Smooth muscle cell (in vitro differentiated cells): ENCODE measurements at regions not wholly inside any gene's neighbourhood (a gene's known extent, or its start where the extent isn't known, plus 50 kb on each side); places are given as distances from the start of the nearest gene placed in this dataset.
"Not testable (repeated sequence)": the region's sequence is repeated elsewhere in the genome, so short reads cannot be mapped to it uniquely, and the experiment has no call there.

ENCODE experiments used
- DNase-seq: peaks from one replicate; lab custom pipeline; 2025; ENCODE audit not compliant: unreplicated experiment; lab: John Stamatoyannopoulos, UW
- H2AFZ ChIP-seq: fragments of 200-600 bp; sonication (generic); 2 replicates; pipeline ENCODE4 v1.6.0; 2016; ENCODE audit warnings: antibody characterized with exemption, low read depth, mild to moderate bottlenecking
- H3F3A ChIP-seq: fragments of 200-600 bp; sonication (generic); 2 replicates; pipeline ENCODE4 v1.6.0; 2017; ENCODE audit warnings: antibody characterized with exemption, low read depth
- H3K27ac ChIP-seq: fragments of 200-600 bp; sonication (generic); 2 replicates; pipeline ENCODE4 v1.5.1; 2016; ENCODE audit warnings: low read depth, mild to moderate bottlenecking
- H3K27me3 ChIP-seq: fragments of 200-600 bp; sonication (generic); 2 replicates; pipeline ENCODE4 v1.6.1; 2016; ENCODE audit warnings: low read depth, mild to moderate bottlenecking
- H3K36me3 ChIP-seq: fragments of 200-600 bp; sonication (generic); 2 replicates; pipeline ENCODE4 v1.5.1; 2016; ENCODE audit warnings: low read depth
- H3K4me1 ChIP-seq: fragments of 200-600 bp; sonication (generic); 2 replicates; pipeline ENCODE4 v1.5.1; 2016; ENCODE audit warnings: low read depth
- H3K4me2 ChIP-seq: fragments of 200-600 bp; sonication (generic); 2 replicates; pipeline ENCODE4 v1.6.0; 2016; ENCODE audit warnings: mild to moderate bottlenecking
- H3K4me3 ChIP-seq: fragments of 200-600 bp; sonication (generic); 2 replicates; pipeline ENCODE4 v1.5.1; 2016; ENCODE audit warnings: mild to moderate bottlenecking
- H3K79me2 ChIP-seq: fragments of 200-600 bp; sonication (generic); 2 replicates; pipeline ENCODE4 v1.6.0; 2016; ENCODE audit warnings: low read depth, mild to moderate bottlenecking
- H3K9ac ChIP-seq: fragments of 200-600 bp; sonication (generic); 2 replicates; pipeline ENCODE4 v1.6.0; 2016; ENCODE audit warnings: low read depth
- H3K9me3 ChIP-seq: fragments of 200-600 bp; sonication (generic); replicated peaks from 2 replicates; pipeline ENCODE4 v1.5.1; 2016; ENCODE audit warnings: low read depth
- H4K20me1 ChIP-seq: fragments of 200-600 bp; sonication (generic); 2 replicates; pipeline ENCODE4 v1.6.0; 2016; ENCODE audit warnings: low read depth
- CTCF ChIP-seq: fragments of 200-600 bp; sonication (generic); IDR thresholded peaks from 2 replicates; pipeline ENCODE4 v1.5.1; 2017; ENCODE audit warnings: borderline replicate concordance, mild to moderate bottlenecking, antibody characterized with exemption; ENCODE audit not compliant: insufficient read depth, poor library complexity, severe bottlenecking
- whole genome bisulfite sequencing: methylation state at CpG from one replicate; pipeline ENCODE4 v1.1.7; 2016; ENCODE audit warnings: low lambda C conversion rate; 5-methylcytosine and 5-hydroxymethylcytosine counted together

DNA sequence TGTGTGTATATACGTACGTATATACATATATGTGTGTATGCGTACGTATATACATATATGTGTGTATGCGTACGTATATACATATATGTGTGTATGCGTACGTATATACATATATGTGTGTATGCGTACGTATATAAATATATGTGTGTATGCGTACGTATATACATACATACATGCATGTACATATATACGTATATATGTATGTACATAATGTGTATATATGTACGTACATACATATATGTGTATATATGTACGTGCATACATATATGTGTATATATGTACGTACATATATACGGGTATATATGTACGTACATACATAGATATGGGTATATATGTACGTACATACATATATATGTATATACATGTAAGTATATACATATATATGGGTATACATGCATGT, 332.1 kb downstream of the CRPPA start:
- DNase-seq = no peak
- Histone ChIP-seq H3K4me2 (no peak overlapping the region), H4K20me1 (no peaks in the 10 kb centered on the region), H3K9ac (no peak overlapping the region), H2AFZ (no peak overlapping the region), H3K27ac (no peak overlapping the region), H3K9me3 (no peaks in the 10 kb centered on the region), H3K4me1 (no peaks in the 10 kb centered on the region), H3K79me2 (no peaks in the 10 kb centered on the region), H3K36me3 (no peaks in the 10 kb centered on the region), H3K4me3 (no peak overlapping the region), H3K27me3 (no peaks in the 10 kb centered on the region), H3F3A (no peaks in the 10 kb centered on the region)
- WGBS = 87% methylated on average over 19 of the region's 19 CpGs
- no peak for TF ChIP-seq CTCF

DNA sequence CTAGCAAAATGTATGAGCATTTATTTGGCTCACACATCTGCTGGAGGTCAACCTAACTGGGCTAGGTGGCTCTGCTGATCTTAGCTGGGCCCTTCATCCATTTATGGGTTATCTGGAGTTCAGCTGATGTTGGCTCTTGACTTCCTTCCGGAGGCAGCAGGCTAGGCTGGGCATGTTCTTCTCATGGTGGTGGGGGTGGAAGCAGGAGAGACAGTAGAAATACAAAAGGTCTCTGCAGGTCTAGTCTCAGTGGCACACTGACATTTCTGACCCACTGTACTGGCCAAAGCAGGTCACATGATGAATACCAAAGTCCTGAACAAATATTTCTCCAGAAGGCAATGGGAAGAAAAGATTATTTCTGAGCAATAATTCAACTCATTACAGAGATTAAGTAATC, 334.6 kb downstream of the CRPPA start:
- no peak overlapping the region for H3K4me2 ChIP-seq
- no peak for DNase-seq
- no peaks in the 10 kb centered on the region for H3K9me3 ChIP-seq
- H3K4me3 ChIP-seq = no peak overlapping the region
- H2AFZ ChIP-seq = no peak overlapping the region
- no peak overlapping the region for H3K9ac ChIP-seq
- H3K36me3 ChIP-seq = no peaks in the 10 kb centered on the region
- no peaks in the 10 kb centered on the region for H4K20me1 ChIP-seq
- TF ChIP-seq CTCF = no peak
- H3K4me1 ChIP-seq = no peaks in the 10 kb centered on the region
- no peak overlapping the region for H3K27ac ChIP-seq
- no peaks in the 10 kb centered on the region for H3F3A ChIP-seq
- H3K79me2 ChIP-seq = no peaks in the 10 kb centered on the region
- no peaks in the 10 kb centered on the region for H3K27me3 ChIP-seq
- WGBS = 97% methylated on average over 1 of the region's 1 CpG

DNA sequence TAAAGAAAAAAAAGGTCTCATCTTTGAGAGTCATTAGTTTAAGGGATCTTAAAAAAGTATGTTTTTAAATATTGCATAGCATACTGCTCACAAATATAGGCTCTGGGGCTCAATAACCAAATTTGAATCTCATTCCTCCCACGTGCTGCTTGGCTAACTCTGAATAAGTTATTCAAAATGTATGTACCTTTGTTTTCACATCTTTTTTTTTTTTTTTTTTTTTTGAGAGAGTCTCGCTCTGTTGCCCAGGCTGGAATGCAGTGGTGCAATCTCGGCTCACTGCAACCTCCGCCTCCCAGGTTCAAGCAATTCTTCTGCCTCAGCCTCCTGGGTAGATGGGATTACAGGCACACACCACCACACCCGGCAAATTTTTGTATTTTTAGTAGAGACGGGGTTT, 335.6 kb downstream of the CRPPA start:
- WGBS = 79% methylated on average over 6 of the region's 6 CpGs
- not testable (repeated sequence) for H4K20me1 ChIP-seq, DNase-seq, H3K36me3 ChIP-seq, H3K9me3 ChIP-seq, H3K4me2 ChIP-seq, H3K79me2 ChIP-seq, H3K4me3 ChIP-seq, H3K9ac ChIP-seq, H3K4me1 ChIP-seq, H2AFZ ChIP-seq, H3F3A ChIP-seq, H3K27ac ChIP-seq, H3K27me3 ChIP-seq

- no peak for DNase-seq
- Histone ChIP-seq H3K4me1 (no peaks in the 10 kb centered on the region), H3K9me3 (no peaks in the 10 kb centered on the region), H3K27me3 (no peaks in the 10 kb centered on the region), H3K9ac (no peak overlapping the region), H3F3A (no peaks in the 10 kb centered on the region), H3K79me2 (no peaks in the 10 kb centered on the region), H3K4me3 (no peak overlapping the region), H3K4me2 (no peak overlapping the region), H3K36me3 (no peaks in the 10 kb centered on the region), H4K20me1 (no peaks in the 10 kb centered on the region), H2AFZ (no peak overlapping the region), H3K27ac (no peak overlapping the region)
- 93% methylated on average over 4 of the region's 4 CpGs for WGBS
- no peak for TF ChIP-seq CTCF
Observed at GRCh38 chr7:16084875-16085274, 336.5 kb downstream of the CRPPA start.
